BLaER1 treated with 17β-estradiol and CSF1 and Interleukin-3, amounts not matched to agents 10 nM and 100 nM (cell line): ENCODE measurements at regions not wholly inside any gene's neighbourhood (a gene's known extent, or its start where the extent isn't known, plus 50 kb on each side); places are given as distances from the start of the nearest gene placed in this dataset.

Source experiments
- H3K27ac ChIP-seq, 11 experiments: shearing (Covaris generic); formaldehyde crosslinking; 2 replicates each; pipeline ENCODE4 v1.8.1; 2022
- H3K27me3 ChIP-seq, 11 experiments: shearing (Covaris generic); formaldehyde crosslinking; 2 replicates each; pipeline ENCODE4 v1.8.1; 2022
- H3K36me3 ChIP-seq, 11 experiments: shearing (Covaris generic); formaldehyde crosslinking; 2 replicates each; pipeline ENCODE4 v1.8.1; 2022
- H3K4me1 ChIP-seq, 10 experiments: shearing (Covaris generic); formaldehyde crosslinking; 2 replicates each; pipeline ENCODE4 v1.8.1; 2022
- H3K4me2 ChIP-seq, 11 experiments: shearing (Covaris generic); formaldehyde crosslinking; 2 replicates each; pipeline ENCODE4 v1.8.1; 2022
- H3K4me3 ChIP-seq, 10 experiments: shearing (Covaris generic); formaldehyde crosslinking; 2 replicates each; pipeline ENCODE4 v1.8.1; 2022
- H3K9ac ChIP-seq, 11 experiments: shearing (Covaris generic); formaldehyde crosslinking; 2 replicates each; pipeline ENCODE4 v1.8.1; 2022
- H3K9me3 ChIP-seq, 11 experiments: shearing (Covaris generic); formaldehyde crosslinking; replicated peaks in 1 of 11; 2 replicates each; pipeline ENCODE4 v1.8.1; 2022
- H4K20me1 ChIP-seq, 11 experiments: shearing (Covaris generic); formaldehyde crosslinking; 2 replicates each; pipeline ENCODE4 v1.8.1; 2022
- Cebpa-rat ChIP-seq, 11 experiments: shearing (Covaris generic); IDR thresholded peaks; 2 replicates each; pipeline ENCODE4 v1.8.1; 2022

GRCh38 chr15:93286446-93286845 is 197.4 kb upstream of the RGMA start:
- no peak overlapping the region for H3K27ac ChIP-seq
- H4K20me1 ChIP-seq, result no peaks in the 10 kb centered on the region
- TF ChIP-seq Cebpa-rat (IDR thresholded peaks at IDR 0.05), result no peak
- H3K4me3 ChIP-seq, result no peak overlapping the region
- H3K4me2 ChIP-seq, result peak overlapping the region in 3 of 11 experiments; percentile 1 to 6 (median 2); a peak in 2 of 22 replicates
- H3K27me3 ChIP-seq, result no peaks in the 10 kb centered on the region
- H3K4me1 ChIP-seq, result peaks cover 0 to 89% (median 39%) of the 10 kb centered on the region in 10 experiments; a peak in 18 of 20 replicates
- H3K9ac ChIP-seq, result no peak overlapping the region
- H3K9me3 ChIP-seq, result peaks cover 0 to 9% (median 0%) of the 10 kb centered on the region in 11 experiments; a peak in 4 of 22 replicates
- H3K36me3 ChIP-seq, result no peaks in the 10 kb centered on the region

DNA sequence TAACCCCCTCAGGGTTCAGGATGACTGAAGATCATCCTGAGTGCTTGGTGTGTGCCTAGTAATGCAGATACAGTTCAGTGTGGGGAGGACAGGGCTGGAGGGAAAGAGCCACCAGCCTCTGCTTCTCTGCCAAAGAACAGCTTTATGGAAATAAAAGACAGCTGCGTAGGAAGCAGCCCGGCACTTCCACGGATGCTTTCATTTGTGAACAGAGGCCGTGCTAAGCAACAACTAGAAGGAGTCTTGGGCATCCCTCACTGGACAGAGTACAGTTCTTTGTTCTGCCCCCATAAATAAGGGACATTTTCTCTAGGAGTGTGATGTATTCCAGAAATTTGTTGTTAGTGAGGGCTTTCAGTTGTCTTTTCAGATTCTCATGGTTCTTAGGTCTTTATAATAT is 194.8 kb upstream of the RGMA start:
- no peaks in the 10 kb centered on the region for H4K20me1 ChIP-seq
- H3K4me3 ChIP-seq, result no peak overlapping the region
- peaks cover 0 to 9% (median 0%) of the 10 kb centered on the region in 11 experiments; a peak in 2 of 22 replicates for H3K27me3 ChIP-seq
- peaks cover 9 to 89% (median 33%) of the 10 kb centered on the region in 10 experiments for H3K4me1 ChIP-seq
- no peak overlapping the region for H3K9ac ChIP-seq
- no peak for TF ChIP-seq Cebpa-rat (IDR thresholded peaks at IDR 0.05)
- peaks cover 0 to 9% (median 0%) of the 10 kb centered on the region in 11 experiments; a peak in 4 of 22 replicates for H3K9me3 ChIP-seq
- H3K4me2 ChIP-seq, result peak overlapping the region in 3 of 11 experiments; percentile 16 to 38 (median 22); a peak in 4 of 22 replicates
- H3K36me3 ChIP-seq, result no peaks in the 10 kb centered on the region
- H3K27ac ChIP-seq, result no peak overlapping the region

- Histone ChIP-seq H3K9me3 (peaks cover 0 to 9% (median 0%) of the 10 kb centered on the region in 11 experiments; a peak in 4 of 22 replicates), H3K9ac (no peak overlapping the region), H3K27me3 (peaks cover 0 to 9% (median 0%) of the 10 kb centered on the region in 11 experiments; a peak in 2 of 22 replicates), H4K20me1 (no peaks in the 10 kb centered on the region), H3K36me3 (no peaks in the 10 kb centered on the region), H3K27ac (no peak overlapping the region), H3K4me1 (peaks cover 9 to 89% (median 37%) of the 10 kb centered on the region in 10 experiments), H3K4me3 (no peak overlapping the region), H3K4me2 (no peak overlapping the region; a peak in 2 of 22 replicates)
- TF ChIP-seq Cebpa-rat (IDR thresholded peaks at IDR 0.05), result no peak
Observed at GRCh38 chr15:93282808-93283207, 193.8 kb upstream of the RGMA start.

GRCh38 chr15:93278783-93279182 is 189.8 kb upstream of the RGMA start:
- H3K36me3 ChIP-seq, result no peaks in the 10 kb centered on the region
- peak overlapping the region in 4 of 11 experiments; percentile 31 to 69 (median 53); a peak in 6 of 22 replicates for H3K27ac ChIP-seq
- H4K20me1 ChIP-seq, result no peaks in the 10 kb centered on the region
- peaks cover 9 to 73% (median 43%) of the 10 kb centered on the region in 10 experiments for H3K4me1 ChIP-seq
- H3K9ac ChIP-seq, result peak overlapping the region in 2 of 11 experiments; percentile 3 to 64; a peak in 2 of 22 replicates
- H3K4me3 ChIP-seq, result no peak overlapping the region
- peak overlapping the region in 9 of 11 experiments; percentile 3 to 89 (median 80); a peak in 17 of 22 replicates for H3K4me2 ChIP-seq
- H3K9me3 ChIP-seq, result peaks cover 0 to 9% (median 0%) of the 10 kb centered on the region in 11 experiments; a peak in 5 of 22 replicates
- no peak for TF ChIP-seq Cebpa-rat (IDR thresholded peaks at IDR 0.05)
- peaks cover 0 to 9% (median 0%) of the 10 kb centered on the region in 11 experiments; a peak in 2 of 22 replicates for H3K27me3 ChIP-seq

GRCh38 chr15:93278006-93278405 is 189.0 kb upstream of the RGMA start:
- H3K4me3 ChIP-seq, result no peak overlapping the region
- H3K36me3 ChIP-seq, result no peaks in the 10 kb centered on the region
- peak overlapping the region in 1 of 11 experiments; percentile 64; a peak in 2 of 22 replicates for H3K9ac ChIP-seq
- H3K27me3 ChIP-seq, result peaks cover 0 to 9% (median 0%) of the 10 kb centered on the region in 11 experiments; a peak in 2 of 22 replicates
- H4K20me1 ChIP-seq, result no peaks in the 10 kb centered on the region
- H3K9me3 ChIP-seq, result peaks cover 0 to 13% (median 6%) of the 10 kb centered on the region in 11 experiments; a peak in 11 of 22 replicates
- peaks cover 9 to 68% (median 43%) of the 10 kb centered on the region in 10 experiments for H3K4me1 ChIP-seq
- H3K27ac ChIP-seq, result peak overlapping the region in 4 of 11 experiments; percentile 22 to 69 (median 50); a peak in 8 of 22 replicates
- H3K4me2 ChIP-seq, result peak overlapping the region in 8 of 11 experiments; percentile 18 to 89 (median 81); a peak in 15 of 22 replicates
- TF ChIP-seq Cebpa-rat (IDR thresholded peaks at IDR 0.05), result no peak

DNA sequence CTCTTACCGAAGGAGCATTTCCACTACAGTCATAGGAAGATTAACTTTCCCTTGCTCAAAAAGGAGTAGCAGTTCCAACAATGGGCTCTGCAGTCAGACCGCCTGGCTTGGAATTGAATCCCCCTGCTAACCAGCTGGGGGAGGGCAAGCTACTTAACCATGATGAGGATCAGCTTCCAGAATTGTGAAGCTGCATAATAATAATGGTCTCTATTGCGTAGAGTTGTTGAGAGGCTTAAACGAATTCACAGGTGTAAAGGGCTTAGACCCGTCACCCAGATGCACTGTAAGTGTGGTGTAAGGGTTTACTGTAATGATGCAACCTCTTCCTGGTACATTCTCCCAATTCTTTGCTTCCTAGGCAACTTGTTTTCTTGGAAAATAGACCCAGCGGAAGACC is 185.2 kb upstream of the RGMA start:
- Histone ChIP-seq H3K9me3 (peaks cover 32 to 50% (median 40%) of the 10 kb centered on the region in 11 experiments), H3K9ac (no peak overlapping the region), H3K27ac (no peak overlapping the region), H3K27me3 (no peaks in the 10 kb centered on the region; a peak in 1 of 22 replicates), H3K36me3 (peaks cover 0 to 7% (median 3%) of the 10 kb centered on the region in 11 experiments; a peak in 4 of 22 replicates), H4K20me1 (no peaks in the 10 kb centered on the region), H3K4me3 (no peak overlapping the region), H3K4me1 (peaks cover 0 to 51% (median 26%) of the 10 kb centered on the region in 10 experiments; a peak in 14 of 20 replicates), H3K4me2 (no peak overlapping the region)
- no peak for TF ChIP-seq Cebpa-rat (IDR thresholded peaks at IDR 0.05)

DNA sequence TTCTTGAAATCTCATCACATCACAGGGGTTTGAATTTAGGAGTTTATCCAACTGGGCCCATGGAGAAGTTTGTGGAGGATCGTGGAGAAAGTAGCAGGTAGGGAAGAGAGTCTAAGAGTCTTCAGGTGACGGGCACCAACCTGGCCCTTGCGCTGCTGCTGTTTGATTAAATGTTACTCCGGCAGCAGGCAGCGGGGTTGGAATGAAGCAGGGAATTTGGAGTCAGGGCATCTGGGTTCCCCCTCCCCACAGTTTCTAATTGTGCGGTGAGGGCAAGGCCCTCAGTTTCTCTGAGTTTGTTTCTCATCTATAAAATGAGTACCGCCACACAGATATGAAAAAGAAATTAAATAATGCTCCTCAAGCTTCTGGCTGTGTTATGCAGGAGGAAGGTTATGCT is 182.9 kb upstream of the RGMA start:
- H3K4me1 ChIP-seq, result peaks cover 0 to 27% (median 7%) of the 10 kb centered on the region in 10 experiments; a peak in 12 of 20 replicates
- TF ChIP-seq Cebpa-rat (IDR thresholded peaks at IDR 0.05), result no peak
- H4K20me1 ChIP-seq, result no peaks in the 10 kb centered on the region
- H3K4me3 ChIP-seq, result no peak overlapping the region; a peak in 1 of 20 replicates
- H3K4me2 ChIP-seq, result no peak overlapping the region
- no peaks in the 10 kb centered on the region for H3K27me3 ChIP-seq
- no peak overlapping the region for H3K9ac ChIP-seq
- peaks cover 43 to 63% (median 53%) of the 10 kb centered on the region in 11 experiments for H3K9me3 ChIP-seq
- H3K36me3 ChIP-seq, result peaks cover 0 to 7% (median 3%) of the 10 kb centered on the region in 11 experiments; a peak in 4 of 22 replicates
- no peak overlapping the region for H3K27ac ChIP-seq

DNA sequence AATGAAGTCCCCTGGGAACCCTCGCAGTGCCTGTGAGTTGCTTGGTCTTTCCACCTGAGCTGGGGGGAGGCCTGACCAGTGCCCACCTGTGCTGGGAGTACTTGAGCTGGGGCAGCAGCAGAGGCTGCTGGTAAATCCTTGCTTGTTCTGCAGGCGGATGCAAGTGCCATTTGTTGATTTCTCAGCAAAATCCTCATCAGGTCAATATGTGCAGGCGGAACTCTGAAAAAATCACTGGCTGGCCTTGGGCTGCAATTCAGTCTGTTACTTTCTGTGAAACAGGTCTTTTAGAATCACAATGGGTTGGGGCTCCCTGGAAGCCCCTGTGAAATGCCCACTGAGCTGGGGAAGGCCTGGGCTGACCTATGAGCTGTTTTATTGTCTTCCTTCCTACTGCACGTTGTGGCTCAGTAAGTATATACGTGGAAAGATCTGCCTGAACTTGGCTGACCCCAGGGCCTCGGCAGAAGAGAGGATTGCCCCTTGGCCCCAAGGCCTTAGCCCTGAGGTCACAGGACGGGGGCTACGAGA is 182.0 kb upstream of the RGMA start:
- TF ChIP-seq Cebpa-rat (IDR thresholded peaks at IDR 0.05), result no peak

DNA sequence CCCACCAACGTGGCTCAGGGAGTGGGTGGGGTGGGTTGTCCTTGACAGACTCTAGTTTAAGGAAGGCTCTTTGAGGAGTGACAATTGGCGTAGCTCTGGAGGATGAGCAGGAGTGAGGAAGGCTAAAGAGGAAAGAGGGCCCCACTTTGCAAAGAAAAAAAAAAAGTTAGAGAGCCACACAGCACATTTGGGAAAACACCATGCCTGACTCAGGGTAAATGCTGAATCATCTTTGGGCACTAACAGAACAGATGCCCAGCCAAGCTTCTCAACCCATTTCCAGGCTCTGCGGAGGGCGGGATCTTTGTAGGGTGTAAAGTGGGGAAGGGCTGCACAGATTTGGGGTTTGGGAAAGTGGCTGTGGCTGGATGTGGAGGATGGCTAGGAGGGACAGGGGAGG is 179.1 kb upstream of the RGMA start:
- Histone ChIP-seq H3K4me3 (no peak overlapping the region), H3K27ac (no peak overlapping the region), H3K27me3 (no peaks in the 10 kb centered on the region), H3K4me1 (peaks cover 0 to 11% (median 0%) of the 10 kb centered on the region in 10 experiments; a peak in 5 of 20 replicates), H4K20me1 (no peaks in the 10 kb centered on the region), H3K36me3 (peaks cover 0 to 7% (median 3%) of the 10 kb centered on the region in 11 experiments; a peak in 5 of 22 replicates), H3K9me3 (peaks cover 64 to 87% (median 80%) of the 10 kb centered on the region in 11 experiments), H3K4me2 (no peak overlapping the region), H3K9ac (no peak overlapping the region)
- TF ChIP-seq Cebpa-rat (IDR thresholded peaks at IDR 0.05), result no peak

More for the DNA sequence above, 182.0 kb upstream of the RGMA start:
- Histone ChIP-seq H3K9me3 (peaks cover 43 to 69% (median 57%) of the 10 kb centered on the region in 11 experiments), H3K4me3 (peak overlapping the region in 2 of 10 experiments; percentile 2 to 4; a peak in 2 of 20 replicates), H3K9ac (0 out of 22 replicates have a peak overlapping the region, but pooled peaks of 1 of the 11 experiments have one; percentile 7), H3K27ac (no peak overlapping the region), H3K27me3 (no peaks in the 10 kb centered on the region), H3K4me2 (peak overlapping the region in 6 of 11 experiments; percentile 2 to 39 (median 30); a peak in 6 of 22 replicates), H3K4me1 (peaks cover 0 to 19% (median under 1%) of the 10 kb centered on the region in 10 experiments; a peak in 7 of 20 replicates), H4K20me1 (no peaks in the 10 kb centered on the region), H3K36me3 (peaks cover 0 to 7% (median 3%) of the 10 kb centered on the region in 11 experiments; a peak in 4 of 22 replicates)
